Fibroblast of skin of scalp (primary cell): ENCODE measurements at regions not wholly inside any gene's neighbourhood (a gene's known extent, or its start where the extent isn't known, plus 50 kb on each side); places are given as distances from the start of the nearest gene placed in this dataset.
A peak's percentile ranks its signal among the peaks of the same experiment; 100 is the strongest.
"Not testable (repeated sequence)": the region's sequence is repeated elsewhere in the genome, so short reads cannot be mapped to it uniquely, and the experiment has no call there.

Source experiments
- DNase-seq: peaks from one replicate; pipeline ENCODE4 v3.0.0-alpha.2; 2013

DNA sequence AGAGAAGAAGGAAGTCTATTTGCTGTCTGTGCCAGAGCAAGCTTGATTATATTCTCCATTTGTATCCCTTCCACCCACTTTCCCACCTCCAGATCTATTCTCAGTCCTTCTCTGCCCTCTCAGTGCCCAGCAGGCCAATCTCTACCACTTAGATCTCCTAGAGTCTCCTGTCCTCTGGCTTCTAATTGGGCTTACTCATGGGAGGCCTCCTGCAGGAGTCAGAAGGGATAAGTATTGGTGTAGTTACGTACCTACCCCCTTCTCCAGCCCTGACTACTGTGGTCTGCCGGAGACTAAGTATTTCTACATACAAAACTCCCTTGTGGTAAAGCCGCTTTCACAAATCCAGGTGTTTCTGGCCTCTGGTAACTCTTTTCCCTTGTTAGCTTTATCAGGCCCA, 221.2 kb downstream of the PTGER3 start:
- no peak for DNase-seq

DNA sequence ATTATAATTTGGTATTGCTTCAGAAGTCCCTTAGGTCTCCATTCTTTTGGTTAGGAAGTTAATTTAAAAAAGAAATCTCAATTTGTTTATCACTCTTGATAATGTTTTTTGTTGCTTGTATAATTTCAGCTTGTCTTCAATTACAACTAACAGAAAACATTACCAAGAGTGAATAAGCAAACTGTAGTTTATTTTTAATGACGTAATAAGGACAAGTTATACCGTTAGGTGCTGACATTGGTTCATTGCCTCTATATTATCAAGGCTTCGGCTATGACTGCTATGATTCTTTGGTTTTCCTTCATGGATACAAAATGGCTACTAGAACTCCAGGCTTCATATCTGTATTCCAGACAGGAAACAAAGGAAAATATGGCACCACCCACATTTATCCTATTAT, 220.6 kb downstream of the PTGER3 start:
- DNase-seq, result no peak

DNA sequence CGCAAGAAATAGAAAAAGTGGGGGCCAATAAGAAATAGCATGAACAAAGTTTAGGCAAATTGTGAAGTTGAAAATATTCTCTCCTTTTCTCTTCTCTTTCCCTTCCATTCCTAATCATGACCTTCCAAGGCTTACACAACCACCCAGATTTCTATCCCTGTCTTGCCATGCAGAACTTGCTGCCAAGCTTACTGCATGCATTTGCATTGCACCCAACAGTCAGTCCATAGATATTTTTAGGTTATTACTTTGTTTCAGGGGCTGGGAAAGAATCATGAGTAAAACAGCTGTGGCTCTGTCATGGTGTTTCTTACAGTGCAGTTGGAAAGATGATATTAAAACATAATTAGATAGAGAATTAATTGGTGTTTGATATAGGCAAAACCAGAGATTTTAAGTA, 219.4 kb downstream of the PTGER3 start:
- no peak for DNase-seq

DNA sequence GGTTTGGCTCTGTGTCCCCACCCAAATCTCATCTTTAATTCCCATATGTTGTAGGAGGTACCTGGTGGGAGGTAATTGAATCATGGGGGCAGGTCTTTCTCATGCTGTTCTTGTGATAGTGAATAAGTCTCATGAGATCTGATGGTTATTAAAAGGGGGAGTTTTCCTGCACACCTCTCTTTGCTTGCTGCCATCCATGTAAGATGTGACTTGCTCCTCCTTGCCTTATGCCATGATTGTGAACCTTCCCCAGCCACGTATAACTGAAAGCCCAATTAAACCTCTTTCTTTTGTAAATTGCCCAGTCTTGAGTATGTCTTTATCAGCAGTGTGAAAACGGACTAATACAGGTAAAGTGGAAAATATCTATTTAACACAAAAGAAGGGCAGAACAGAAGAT, 213.3 kb downstream of the PTGER3 start:
- not testable (repeated sequence) for DNase-seq

DNA sequence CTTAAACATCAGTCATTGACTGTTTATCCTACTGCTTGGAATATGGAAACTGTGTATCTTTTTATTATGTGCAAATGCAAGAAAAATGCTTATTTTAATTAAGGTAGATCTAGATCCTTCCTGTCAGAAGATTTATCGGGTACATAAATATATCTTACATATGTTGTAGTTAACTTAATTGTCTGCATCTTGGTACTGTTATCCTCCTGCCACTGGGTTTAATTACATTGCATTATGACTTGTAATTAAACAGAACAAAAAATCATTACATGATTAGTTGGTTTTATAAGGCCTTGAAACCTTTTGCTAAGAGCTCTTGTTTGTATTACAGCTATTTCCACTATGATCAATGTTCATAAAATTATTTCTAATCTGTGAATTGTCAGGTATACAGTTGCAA, 211.2 kb downstream of the PTGER3 start:
- no peak for DNase-seq

DNA sequence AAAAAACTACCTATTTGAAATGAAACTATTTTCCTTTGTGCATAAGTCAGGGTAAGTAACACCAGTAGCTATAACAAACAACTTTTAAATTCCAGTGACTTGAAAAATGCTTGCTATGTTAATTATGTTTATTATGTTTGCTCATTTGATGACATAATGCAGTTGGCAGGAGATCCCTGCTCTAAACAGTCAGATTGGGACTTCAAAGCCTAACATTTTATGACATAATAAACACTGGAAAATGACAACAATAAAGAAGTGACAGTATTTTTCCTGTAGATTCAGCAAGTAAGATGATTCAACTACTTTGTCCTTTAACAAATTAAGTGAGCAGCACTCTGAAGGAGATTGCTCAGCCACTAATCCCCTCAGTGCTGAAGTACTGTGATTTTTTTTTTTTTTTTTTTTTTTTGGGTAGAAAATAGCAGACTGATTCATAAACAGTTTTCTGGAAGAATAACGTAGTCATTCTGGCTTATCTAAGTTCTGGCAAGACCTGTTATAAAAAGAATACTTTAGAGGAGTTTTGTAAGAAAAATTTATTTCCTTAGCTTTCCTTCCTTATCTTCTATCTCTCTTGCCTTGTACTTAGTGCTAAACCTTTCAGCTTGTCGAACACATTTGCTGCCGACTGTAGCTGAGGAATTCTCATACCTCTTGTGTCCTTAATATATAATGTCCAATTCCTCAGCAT, 207.2 kb downstream of the PTGER3 start:
- peak; percentile 7 for DNase-seq

DNA sequence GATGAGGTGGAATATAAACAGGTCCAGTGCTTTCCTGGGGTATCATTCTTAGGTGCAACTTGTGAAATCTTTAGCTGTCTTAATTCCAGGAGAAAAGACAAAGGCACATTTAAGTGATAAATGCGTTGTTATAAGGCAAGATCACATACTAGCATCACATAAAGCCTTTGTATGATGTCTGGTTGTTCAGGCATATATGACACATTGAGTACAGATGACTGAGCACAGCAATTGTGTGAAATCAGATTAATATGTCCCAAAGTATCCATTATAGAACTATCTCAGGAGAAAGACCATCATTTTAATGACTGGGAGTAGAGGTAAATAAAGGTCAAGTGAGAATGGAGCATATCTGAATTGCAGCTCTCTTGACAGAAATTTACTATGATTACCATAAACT, 205.1 kb downstream of the PTGER3 start:
- DNase-seq, result no peak

DNA sequence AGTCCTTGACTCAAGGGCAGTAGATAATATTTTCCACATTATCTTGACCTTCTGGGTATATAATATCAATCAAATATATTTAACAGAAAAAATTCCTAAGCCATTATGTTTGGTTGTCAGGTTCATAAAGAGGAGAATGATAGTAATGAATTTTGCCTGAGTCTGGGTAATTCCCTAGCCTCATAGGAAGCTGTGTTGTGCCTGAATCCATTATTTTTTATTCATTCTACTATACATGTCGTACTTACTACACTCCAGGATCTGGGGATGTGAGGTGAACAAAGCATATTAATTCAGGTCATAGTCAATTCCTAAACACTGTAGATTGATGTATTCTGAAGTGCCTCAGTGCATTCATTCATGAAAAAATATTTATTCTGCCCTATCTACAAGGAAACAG, 204.2 kb downstream of the PTGER3 start:
- DNase-seq, result no peak

DNA sequence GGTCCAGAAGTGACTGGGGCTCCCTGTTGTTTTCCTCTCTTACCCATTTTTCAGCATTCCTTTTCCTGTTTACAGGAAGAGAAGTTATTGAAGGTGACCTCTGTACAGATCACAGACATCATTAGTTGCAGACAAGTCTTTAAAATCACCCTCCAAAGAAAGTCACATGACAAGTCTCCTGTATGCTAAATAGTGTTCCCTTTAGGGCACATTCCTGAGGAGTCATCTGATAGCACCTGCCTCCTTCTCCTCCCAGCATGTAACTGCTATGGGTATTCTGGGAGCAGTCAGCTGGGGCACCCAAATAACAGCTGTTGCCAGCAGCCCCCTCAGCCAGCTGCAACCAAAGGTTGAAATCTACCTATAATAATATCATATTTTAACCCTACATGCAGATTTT, 200.6 kb downstream of the PTGER3 start:
- no peak for DNase-seq

DNA sequence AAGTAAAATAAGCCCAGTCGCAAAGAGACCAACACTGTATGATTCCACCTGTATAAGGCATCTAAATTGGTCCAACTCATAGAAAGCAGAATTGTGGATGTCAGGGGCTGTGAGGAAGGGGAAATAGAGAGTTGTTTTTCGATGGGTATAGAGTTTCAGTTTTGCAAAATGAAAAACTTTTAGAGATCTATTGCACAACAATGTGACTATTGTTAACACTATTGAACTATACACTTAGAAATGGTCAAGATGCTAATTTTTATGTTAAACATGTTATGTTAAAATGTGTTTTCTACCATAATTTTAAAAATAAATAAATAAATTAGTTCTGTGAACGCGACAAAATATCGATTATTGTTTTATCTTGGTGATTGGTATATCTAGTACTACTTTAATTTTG, 192.4 kb downstream of the PTGER3 start:
- DNase-seq, result no peak

DNA sequence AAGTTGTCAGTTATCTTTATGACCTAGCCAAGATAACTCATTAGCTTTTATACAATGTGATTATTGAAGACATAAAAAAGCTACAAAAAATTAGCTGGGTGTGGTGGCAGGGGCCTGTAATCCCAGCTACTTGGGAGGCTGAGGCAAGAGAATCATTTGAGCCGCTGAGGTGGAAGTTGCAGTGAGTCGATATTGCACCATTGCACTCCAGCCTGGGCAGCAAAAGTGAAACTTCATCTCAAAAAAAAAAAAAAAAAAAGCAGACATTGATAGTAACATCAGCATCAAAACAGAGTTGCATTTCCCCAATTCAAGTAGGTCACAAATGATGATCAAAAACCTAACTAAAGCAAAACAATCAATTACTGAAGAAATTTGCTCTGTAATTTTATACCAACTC, 191.4 kb downstream of the PTGER3 start:
- no peak for DNase-seq

DNA sequence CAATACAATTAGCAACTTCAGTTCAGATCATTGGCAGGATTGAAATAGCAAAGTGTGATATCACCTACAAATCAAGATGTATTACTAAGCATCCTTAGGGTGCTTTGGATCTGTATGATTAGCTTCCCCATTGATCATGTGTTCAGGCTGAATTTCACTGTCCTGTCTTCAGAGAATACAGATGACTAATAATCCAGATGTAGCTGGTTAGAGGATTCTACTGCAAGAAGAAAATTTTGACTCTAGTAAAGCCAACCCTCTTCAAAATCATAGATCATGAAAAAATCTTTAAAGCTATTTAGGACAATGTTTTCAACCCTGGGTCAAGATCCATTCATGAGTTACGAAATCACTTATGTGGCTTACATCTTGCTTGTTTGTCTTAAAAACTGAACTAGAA, 184.4 kb downstream of the PTGER3 start:
- no peak for DNase-seq

DNA sequence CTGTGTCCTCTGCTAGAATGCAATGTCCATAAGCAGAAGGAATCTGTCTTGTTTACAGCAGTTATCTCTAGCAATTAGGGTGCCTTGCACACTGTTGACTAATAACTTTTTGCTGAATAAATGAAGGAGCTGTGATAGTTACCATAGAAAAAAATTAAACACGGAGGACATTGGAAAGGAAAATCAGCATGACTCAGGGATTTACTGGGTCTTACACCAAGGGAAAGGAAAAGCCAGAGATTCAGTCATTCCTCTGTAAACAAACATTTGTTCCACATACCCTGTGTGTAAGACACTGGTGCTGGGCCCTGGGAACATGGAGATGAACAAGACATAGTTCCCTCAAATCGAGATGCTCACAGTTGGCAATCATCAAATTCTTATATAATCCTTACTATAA, 183.3 kb downstream of the PTGER3 start:
- DNase-seq, result no peak

DNA sequence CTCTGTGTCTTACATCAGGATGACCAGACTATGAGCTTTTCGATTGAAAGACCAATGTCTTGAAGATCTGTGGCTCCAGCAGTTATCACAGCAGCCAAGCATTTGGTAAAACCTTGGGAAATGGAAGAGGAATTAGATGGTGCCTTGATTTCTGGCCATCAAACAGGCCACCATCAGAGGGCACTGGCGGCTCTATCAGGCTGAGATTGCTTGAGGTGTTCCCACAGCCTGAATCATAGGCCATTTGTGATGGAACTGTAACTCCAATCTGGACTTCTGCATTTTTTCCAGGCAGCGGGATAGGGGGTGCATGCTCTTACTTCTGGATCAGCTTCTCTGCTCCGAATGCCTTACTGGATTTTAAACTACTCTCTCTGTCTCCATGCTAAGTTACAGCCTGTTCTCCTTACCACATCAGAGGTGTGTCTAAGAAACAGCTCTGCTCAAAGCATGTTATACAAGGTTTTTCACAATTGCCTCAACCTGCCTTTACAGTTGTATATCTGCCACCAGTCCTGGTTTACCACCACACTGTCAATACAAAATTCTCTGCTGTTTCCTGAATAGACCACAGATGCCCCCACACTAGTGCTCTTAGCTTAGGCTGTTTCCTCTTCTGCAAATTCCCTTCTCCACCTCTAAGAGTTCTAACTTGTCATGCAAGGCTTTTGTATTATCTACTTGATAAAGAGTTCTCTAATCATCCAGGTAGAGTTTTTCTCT, 180.9 kb downstream of the PTGER3 start:
- no peak for DNase-seq

DNA sequence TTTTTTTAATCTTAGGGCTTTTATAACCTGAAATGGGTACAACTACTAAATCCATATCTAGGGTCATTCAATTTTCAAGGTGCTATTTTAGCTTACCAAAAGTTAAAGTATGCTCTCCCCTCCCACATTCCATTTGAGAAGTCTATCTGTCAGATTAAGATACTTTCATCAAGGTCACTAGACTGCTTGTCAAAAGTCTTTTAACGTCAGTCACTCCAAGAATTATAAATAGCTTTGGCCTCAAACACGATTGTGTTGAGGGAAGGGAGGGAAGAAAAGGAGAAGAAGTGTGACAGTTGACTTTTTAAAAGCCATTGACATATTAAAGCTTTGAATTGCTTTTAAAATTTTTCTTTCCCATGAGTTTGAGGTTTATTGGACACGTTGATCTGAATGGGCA, 175.8 kb downstream of the PTGER3 start:
- DNase-seq, result no peak

DNA sequence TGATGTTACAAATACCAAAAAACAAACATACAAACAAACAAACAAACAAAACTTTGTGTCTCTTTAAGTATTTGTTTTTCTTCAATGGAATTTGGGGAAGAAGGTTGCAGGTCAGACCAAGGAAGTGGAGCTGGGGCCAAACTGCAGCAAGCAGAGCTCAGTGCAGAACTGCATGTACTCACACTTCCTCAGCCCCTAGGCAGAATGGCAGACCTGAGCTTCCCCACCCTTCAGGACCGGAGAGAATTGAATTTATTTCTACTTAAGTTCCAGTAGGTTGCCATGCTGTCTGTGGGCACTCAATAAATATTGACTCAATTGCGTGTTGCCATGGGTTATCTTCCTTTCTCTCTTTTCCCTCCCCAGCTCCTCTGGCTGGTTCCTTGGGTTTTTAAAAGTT, 173.6 kb downstream of the PTGER3 start:
- no peak for DNase-seq

DNA sequence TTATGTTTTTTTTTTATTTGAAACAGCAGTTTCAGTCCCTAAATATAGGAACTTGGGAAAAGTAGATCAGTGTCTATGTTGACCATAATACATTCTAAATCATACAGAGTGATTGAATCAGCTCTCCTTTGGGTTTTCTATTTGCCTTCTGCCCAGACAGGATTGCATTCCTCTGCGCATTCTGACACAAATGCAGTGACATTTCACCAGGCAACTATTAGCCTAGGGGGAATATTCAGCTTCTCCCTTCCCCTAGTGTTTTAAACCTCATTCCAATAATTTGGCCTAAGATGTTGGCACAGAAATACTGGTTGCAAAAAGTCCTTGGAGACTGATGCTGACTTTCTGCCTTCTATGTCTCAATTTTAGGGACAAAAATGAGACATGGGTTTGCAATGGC, 172.8 kb downstream of the PTGER3 start:
- DNase-seq, result peak; percentile 58

DNA sequence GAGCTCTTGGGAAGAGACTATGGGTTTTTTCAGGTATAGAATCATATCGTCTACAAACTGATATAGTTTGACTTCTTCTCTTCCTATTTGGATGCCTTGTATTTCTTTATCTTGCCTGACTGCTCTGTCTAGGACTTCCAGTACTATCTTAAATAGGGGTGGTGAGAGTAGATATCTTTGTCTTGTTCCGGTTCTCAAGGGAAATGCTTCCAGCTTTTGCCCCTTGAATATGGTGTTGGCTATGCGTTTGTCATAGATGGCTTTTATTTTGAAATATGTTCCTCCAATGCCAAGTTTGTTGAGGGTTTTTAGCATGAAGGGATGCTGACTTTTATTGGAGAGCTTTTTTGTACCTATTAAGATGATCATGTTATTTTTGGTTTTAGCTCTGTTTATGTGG, 170.3 kb downstream of the PTGER3 start:
- DNase-seq, result no peak

DNA sequence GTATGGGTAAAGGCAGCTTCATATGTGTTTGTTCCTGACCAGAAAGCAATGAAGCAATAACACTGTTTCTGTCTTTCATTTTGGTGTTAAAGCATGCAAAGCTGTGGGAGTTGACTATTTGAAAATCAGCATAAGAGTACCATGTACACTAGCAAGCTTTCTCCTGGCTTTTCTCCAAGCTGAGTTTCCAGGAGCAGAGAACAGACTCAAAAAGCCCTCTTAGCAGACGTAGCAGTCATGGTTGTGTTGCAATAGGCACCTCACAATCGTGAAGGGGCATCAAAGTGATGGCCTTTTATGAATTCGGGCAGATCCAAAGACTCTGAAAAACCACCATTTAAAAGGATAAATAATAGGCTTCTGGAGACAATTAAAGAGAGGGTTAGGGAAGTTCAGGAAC, 159.7 kb downstream of the PTGER3 start:
- DNase-seq, result no peak

DNA sequence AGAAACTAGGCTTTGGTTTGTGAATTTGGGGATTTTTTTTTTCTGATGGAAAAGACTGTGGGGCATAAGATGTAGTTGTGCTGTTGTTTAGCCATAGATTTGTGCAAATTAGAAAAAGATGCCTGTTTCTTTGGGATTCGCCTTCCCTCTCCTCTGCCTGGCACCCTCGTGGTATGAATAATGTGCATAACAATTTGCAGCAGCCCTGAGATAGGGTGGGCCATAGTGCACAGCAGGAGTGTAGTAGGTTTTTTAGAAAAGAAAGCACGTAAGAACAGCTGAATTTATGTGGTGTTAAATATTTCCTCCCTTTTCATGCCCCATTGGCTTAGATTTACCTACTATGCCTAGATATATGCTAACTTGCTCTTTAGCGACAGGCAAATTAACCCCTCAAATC, 158.9 kb downstream of the PTGER3 start:
- DNase-seq, result no peak

DNA sequence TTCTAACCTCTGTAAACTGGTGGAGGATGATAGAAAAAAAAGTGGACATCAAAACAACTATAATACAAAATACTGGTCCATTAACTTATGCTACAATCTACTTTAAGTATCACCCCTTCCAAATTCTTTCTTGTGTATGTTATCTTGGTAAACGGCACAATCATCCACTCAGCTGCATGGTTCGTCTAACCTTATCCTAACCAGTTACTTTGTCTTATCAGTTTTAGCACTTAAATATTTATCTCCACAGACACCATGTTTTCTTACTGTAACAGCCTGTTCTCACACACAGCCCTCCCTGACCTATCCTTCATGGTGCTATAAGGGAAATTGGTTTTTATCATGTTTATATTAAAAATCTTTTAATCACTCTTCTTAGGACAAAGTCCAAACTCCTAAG, 157.2 kb downstream of the PTGER3 start:
- no peak for DNase-seq

DNA sequence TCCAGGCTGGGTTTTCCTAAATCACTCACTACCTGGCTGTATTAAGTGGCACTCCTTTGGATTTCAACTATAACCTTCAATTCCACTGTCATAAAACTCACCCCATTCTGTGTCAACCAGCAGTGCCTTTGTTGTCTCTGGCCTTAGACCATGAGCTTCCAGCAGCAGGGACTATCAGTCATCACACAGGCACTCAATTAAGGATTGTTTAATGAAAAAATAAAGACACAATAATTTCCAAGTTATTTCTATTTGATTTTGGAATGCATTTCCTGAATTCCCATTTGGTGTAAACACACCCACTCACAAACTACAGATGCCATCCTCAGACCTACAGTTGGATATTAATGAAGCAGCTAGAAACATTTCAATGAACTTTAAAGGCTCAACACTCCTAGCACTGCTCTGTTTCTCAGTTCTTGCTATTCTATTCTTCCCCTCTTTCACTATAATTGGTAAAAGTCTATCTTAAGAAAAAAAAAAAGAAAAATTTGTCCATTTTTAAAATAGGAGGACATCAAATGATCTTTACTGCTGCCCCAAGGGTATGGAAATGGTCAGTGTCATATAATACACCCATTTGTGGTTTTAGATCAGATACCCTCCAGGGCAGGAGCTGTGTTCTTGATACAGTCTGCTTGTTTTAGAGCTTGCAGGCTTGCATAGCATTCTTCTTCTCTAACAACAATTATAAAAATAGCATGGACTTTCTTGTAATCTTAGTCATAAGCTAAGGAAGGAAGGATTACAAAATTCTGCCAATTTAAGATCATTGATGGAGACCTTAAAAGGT, 156.4 kb downstream of the PTGER3 start:
- peak; percentile 12 for DNase-seq

DNA sequence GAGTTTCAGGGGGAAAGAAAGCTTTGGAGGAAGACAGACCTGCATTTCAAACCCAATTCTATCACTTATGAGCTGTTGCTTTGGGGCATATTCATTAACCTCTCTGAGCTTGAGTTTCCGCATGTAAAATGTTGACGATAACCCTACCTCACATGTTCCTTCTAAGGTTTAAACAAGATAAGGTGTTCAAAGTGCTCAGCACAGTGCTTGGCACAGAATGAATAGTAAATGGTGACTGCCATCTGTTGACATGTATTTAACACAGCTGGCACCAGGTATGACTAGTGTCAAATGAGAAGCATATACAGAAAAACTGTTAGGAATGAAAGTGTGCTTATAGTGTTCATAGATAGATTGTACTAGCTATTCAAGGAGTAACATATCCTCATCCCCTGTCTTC, 155.5 kb downstream of the PTGER3 start:
- DNase-seq, result no peak

DNA sequence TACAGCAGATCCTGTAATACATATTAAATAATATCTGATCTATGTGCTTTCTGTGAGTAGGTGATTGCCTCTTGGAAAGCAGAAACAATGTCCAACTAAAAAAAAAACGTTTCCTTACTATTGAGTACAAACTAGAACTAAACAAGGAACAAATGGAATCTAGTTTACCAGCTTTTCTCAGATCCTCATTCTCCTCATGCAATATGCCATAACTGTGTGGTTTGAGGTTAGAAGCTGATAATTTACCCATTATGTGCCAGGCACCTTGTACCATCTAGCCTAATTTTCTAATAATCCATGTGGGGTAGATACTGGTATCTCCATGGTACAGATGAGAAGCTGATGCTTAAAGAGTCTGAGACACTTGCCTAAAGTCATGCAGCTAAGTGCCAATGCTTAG, 154.7 kb downstream of the PTGER3 start:
- no peak for DNase-seq
